MCF 10A (cell line): ENCODE measurements at regions not wholly inside any gene's neighbourhood (a gene's known extent, or its start where the extent isn't known, plus 50 kb on each side); places are given as distances from the start of the nearest gene placed in this dataset.

Source experiments
- BruUV-seq: library from RNA; stranded (reverse); fragments of 400-500 nt; replicated peaks from 2 replicates; lab custom pipeline; 2021; lab: Mats Ljungman, UMichigan
- CTCF ChIA-PET: fragments of 300-600 bp; sonication (Branson Sonifier 250); formaldehyde crosslinking; extraction: SDS; loops from one replicate; lab custom pipeline; 2021; ENCODE audit warnings: antibody characterized with exemption, inconsistent platforms; lab: Yijun Ruan, JAX
- POLR2A ChIA-PET: fragments of 300-600, 350-650 bp; sonication (Branson Sonifier 250); formaldehyde crosslinking; extraction: SDS; loops from one replicate; lab custom pipeline; 2020; ENCODE audit warnings: antibody characterized with exemption, inconsistent platforms; lab: Yijun Ruan, JAX
- DNase-seq: peaks from one replicate; pipeline ENCODE4 v3.0.0-alpha.2; 2018; ENCODE audit not compliant: unreplicated experiment
- H3K27ac Mint-ChIP-seq: one replicate; pipeline ENCODE4 v1.8.0; 2022; ENCODE audit warnings: mild to moderate bottlenecking, low read depth, mixed read lengths; ENCODE audit not compliant: unreplicated experiment
- H3K27me3 Mint-ChIP-seq: one replicate; pipeline ENCODE4 v1.8.0; 2022; ENCODE audit warnings: mixed read lengths; ENCODE audit not compliant: insufficient read depth, unreplicated experiment
- H3K36me3 Mint-ChIP-seq: one replicate; pipeline ENCODE4 v1.8.0; 2022; ENCODE audit warnings: mild to moderate bottlenecking, moderate library complexity, mixed read lengths; ENCODE audit not compliant: insufficient read depth, unreplicated experiment
- H3K4me1 Mint-ChIP-seq: one replicate; pipeline ENCODE4 v1.8.0; 2022; ENCODE audit warnings: mixed read lengths; ENCODE audit not compliant: insufficient read depth, unreplicated experiment
- H3K4me3 Mint-ChIP-seq: one replicate; pipeline ENCODE4 v1.8.0; 2022; ENCODE audit warnings: mild to moderate bottlenecking, moderate library complexity, mixed read lengths; ENCODE audit not compliant: unreplicated experiment
- H3K9me3 Mint-ChIP-seq: one replicate; pipeline ENCODE4 v1.8.0; 2022; ENCODE audit warnings: mixed read lengths; ENCODE audit not compliant: unreplicated experiment
- intact Hi-C: fragments of 100-400 bp; cut with micrococcal nuclease; formaldehyde crosslinking; loops from 2 replicates; pipeline ENCODE4 v1.14.1; 2022
- TF ChIP-seq, protein P1 (sequence below): fragments of 200-600 bp; IDR thresholded peaks from one replicate; pipeline ENCODE4 v1.8.0; 2022; ENCODE audit warnings: antibody characterized with exemption, mild to moderate bottlenecking; ENCODE audit not compliant: unreplicated experiment

DNA sequence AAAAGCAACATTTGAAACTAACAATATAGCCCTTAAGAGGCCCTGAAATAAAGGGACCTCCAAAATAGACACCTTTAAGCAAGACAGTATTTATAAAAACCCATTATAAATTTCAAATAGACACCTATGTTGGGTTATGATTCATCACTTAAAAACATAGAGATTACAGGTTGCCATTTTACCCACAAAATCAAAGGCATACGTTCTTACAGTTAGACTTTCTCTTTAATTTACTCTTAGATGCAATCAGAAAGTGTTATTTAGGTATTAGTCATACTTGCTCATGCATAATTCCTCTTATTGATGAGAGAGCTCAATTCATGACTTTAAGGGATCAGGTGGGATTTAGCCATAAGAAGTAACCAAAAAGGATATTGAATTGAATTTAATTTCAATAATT is 51.5 kb upstream of the TMEM200A start:
- POLR2A ChIA-PET = interaction anchor here (1.0 kb wide), 1 partner anchor 8 kb away, joined by 3 read pairs; no protein-coding TSS in a partner anchor
- H3K27ac Mint-ChIP-seq = no peak overlapping the region

GRCh38 chr6:130313206-130313605 is 52.6 kb upstream of the TMEM200A start:
- ChIA-PET CTCF (interaction anchor here (0.5 to 1.2 kb wide), 4 partner anchors 11 to 560 kb away, joined by 3 to 4 read pairs (median 4); no protein-coding TSS in a partner anchor), POLR2A (interaction anchor here (1.0 kb wide), 1 partner anchor 9 kb away, joined by 3 read pairs; no protein-coding TSS in a partner anchor)
- Mint-ChIP-seq H3K27ac (no peak overlapping the region), H3K27me3 (no peaks in the 10 kb centered on the region), H3K4me1 (no peaks in the 10 kb centered on the region), H3K9me3 (no peaks in the 10 kb centered on the region), H3K4me3 (no peak overlapping the region), H3K36me3 (no peaks in the 10 kb centered on the region)
- intact Hi-C loops = no loop called here
- DNase-seq = no peak
- TF ChIP-seq, protein P1, sequence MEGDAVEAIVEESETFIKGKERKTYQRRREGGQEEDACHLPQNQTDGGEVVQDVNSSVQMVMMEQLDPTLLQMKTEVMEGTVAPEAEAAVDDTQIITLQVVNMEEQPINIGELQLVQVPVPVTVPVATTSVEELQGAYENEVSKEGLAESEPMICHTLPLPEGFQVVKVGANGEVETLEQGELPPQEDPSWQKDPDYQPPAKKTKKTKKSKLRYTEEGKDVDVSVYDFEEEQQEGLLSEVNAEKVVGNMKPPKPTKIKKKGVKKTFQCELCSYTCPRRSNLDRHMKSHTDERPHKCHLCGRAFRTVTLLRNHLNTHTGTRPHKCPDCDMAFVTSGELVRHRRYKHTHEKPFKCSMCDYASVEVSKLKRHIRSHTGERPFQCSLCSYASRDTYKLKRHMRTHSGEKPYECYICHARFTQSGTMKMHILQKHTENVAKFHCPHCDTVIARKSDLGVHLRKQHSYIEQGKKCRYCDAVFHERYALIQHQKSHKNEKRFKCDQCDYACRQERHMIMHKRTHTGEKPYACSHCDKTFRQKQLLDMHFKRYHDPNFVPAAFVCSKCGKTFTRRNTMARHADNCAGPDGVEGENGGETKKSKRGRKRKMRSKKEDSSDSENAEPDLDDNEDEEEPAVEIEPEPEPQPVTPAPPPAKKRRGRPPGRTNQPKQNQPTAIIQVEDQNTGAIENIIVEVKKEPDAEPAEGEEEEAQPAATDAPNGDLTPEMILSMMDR = no peak
- no TSS peak for BruUV-seq

More for the DNA sequence above, 51.5 kb upstream of the TMEM200A start:
- TF ChIP-seq, protein P1 = no peak
- BruUV-seq = no TSS peak
- H3K27me3 Mint-ChIP-seq = peaks cover 2% of the 10 kb centered on the region
- H3K9me3 Mint-ChIP-seq = no peaks in the 10 kb centered on the region
- CTCF ChIA-PET = interaction anchor here (0.5 to 3.6 kb wide), 4 partner anchors 19 to 529 kb away, joined by 3 to 14 read pairs (median 4); no protein-coding TSS in a partner anchor
- no peaks in the 10 kb centered on the region for H3K36me3 Mint-ChIP-seq
- no peaks in the 10 kb centered on the region for H3K4me1 Mint-ChIP-seq
- intact Hi-C loops = no loop called here
- H3K4me3 Mint-ChIP-seq = no peak overlapping the region
- DNase-seq = no peak

DNA sequence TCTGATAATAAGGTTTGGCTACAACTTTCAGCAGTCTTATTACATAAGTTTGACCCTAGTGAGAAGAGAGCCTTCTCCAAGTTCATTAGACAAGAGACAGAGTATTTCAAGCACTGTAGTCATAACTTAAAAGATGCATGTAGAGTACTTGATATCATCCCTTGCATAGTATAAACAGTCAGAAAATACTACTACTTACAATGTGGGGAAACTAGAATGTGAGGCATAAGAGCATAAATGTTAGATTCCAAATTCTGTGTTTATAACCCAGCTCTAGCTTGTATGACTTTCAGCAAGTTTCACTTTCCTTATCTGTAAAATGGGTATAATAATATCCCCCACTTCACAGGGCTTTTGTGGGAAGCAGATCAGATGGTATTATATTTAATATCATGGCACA is 56.8 kb upstream of the TMEM200A start:
- Mint-ChIP-seq H3K9me3 (no peaks in the 10 kb centered on the region), H3K4me1 (no peaks in the 10 kb centered on the region), H3K27ac (no peak overlapping the region), H3K4me3 (no peak overlapping the region), H3K27me3 (no peaks in the 10 kb centered on the region), H3K36me3 (no peaks in the 10 kb centered on the region)
- no peak for DNase-seq
- TF ChIP-seq, protein P1 = no peak
- BruUV-seq = no TSS peak
- ChIA-PET POLR2A (no interaction called here), CTCF (interaction anchor here (0.6 to 1.4 kb wide), 5 partner anchors 13 to 389 kb away, joined by 3 to 5 read pairs (median 4); no protein-coding TSS in a partner anchor)
- intact Hi-C loops = no loop called here

GRCh38 chr6:130307752-130308361 is 58.0 kb upstream of the TMEM200A start:
- Mint-ChIP-seq H3K27ac (no peak overlapping the region), H3K9me3 (no peaks in the 10 kb centered on the region), H3K4me3 (no peak overlapping the region), H3K36me3 (no peaks in the 10 kb centered on the region), H3K4me1 (no peaks in the 10 kb centered on the region), H3K27me3 (no peaks in the 10 kb centered on the region)
- CTCF ChIA-PET = interaction anchor here (1.4 to 2.4 kb wide), 2 partner anchors 13 to 14 kb away, joined by 3 to 7 read pairs; no protein-coding TSS in a partner anchor
- DNase-seq = peak; percentile 13
- no TSS peak for BruUV-seq
- POLR2A ChIA-PET = interaction anchor here (0.7 kb wide), 1 partner anchor 287 kb away, joined by 3 read pairs; no protein-coding TSS in a partner anchor
- TF ChIP-seq, protein P1 = no peak
- intact Hi-C loops = no loop called here
